Hypothalamus (tissue), 51 donors: ENCODE measurements at regions not wholly inside any gene's neighbourhood (a gene's known extent, or its start where the extent isn't known, plus 50 kb on each side); places are given as distances from the start of the nearest gene placed in this dataset.

Experiments
- DNase-seq, 51 donors: peaks; one replicate each; lab custom pipeline; 2025; lab: John Stamatoyannopoulos, UW

- no peak for DNase-seq
Measured at GRCh38 chr11:32315121-32315520, 120.2 kb downstream of the WT1 start.

- DNase-seq: no peak
Measured at GRCh38 chr11:32316232-32316631, 119.1 kb downstream of the WT1 start.

GRCh38 chr11:32316858-32317642, 118.3 kb downstream of the WT1 start:
- no peak for DNase-seq

GRCh38 chr11:32317643-32318042, 117.7 kb downstream of the WT1 start:
- no peak for DNase-seq

GRCh38 chr11:32318071-32319055, 117.0 kb downstream of the WT1 start:
- DNase-seq: no peak

GRCh38 chr11:32323814-32324130, 111.6 kb downstream of the WT1 start:
- no peak for DNase-seq

GRCh38 chr11:32325187-32325586, 110.2 kb downstream of the WT1 start:
- no peak for DNase-seq

GRCh38 chr11:32325725-32326124, 109.6 kb downstream of the WT1 start:
- DNase-seq: no peak

GRCh38 chr11:32326522-32326921, 108.8 kb downstream of the WT1 start:
- no peak for DNase-seq

GRCh38 chr11:32328392-32328791, 106.9 kb downstream of the WT1 start:
- no peak for DNase-seq

- DNase-seq: no peak
Measured at GRCh38 chr11:32331098-32331497, 104.2 kb downstream of the WT1 start.

GRCh38 chr11:32331792-32332191, 103.5 kb downstream of the WT1 start:
- DNase-seq: no peak

GRCh38 chr11:32332990-32333319, 102.4 kb downstream of the WT1 start:
- no peak for DNase-seq

- peak in 39 of 51 donors; percentile 3 to 65 (median 34) for DNase-seq
Measured at GRCh38 chr11:32333320-32333991, 101.9 kb downstream of the WT1 start.

- DNase-seq: no peak
Measured at GRCh38 chr11:32334822-32335221, 100.5 kb downstream of the WT1 start.
